SH-SY5Y (cell line): ENCODE measurements at regions not wholly inside any gene's neighbourhood (a gene's known extent, or its start where the extent isn't known, plus 50 kb on each side); places are given as distances from the start of the nearest gene placed in this dataset.

Experiments used
- GATA2 ChIP-seq: IDR thresholded peaks from 2 replicates; pipeline ENCODE4 v1.6.1; 2011; ENCODE audit warnings: mild to moderate bottlenecking, low read depth, low read length
- GATA3 ChIP-seq: IDR thresholded peaks from 2 replicates; pipeline ENCODE4 v1.6.1; 2011; ENCODE audit warnings: low read depth, mild to moderate bottlenecking, low read length, moderate library complexity

DNA sequence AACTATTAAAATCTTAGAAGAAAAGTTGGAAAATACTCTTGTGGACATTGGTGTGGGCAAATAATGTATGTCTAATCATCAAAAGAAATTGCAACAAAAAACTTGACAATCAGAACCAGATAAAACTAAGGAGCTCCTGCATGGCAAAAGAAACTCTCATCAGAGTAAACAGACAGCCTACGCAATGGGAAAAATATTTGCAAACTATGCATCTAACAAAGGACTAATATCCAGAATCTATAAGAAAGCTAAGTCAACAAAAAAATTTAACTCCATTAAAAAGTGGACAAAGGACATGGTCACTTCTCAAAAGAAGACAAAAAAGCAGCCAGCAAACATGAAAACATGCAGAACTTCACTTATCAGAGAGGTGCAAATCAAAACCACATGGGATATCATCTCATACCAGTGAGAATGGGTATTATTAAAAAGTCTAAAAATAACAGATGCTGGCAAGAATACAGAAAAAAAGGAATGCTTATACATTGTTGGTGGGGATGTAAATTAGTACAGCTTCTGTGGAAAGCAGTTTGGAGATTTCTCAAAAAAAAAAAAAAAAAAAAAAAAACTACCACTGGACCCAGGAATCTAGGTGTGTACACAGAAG lies 99.7 kb upstream of the TOP3B start:
- TF ChIP-seq GATA2 (no peak), GATA3 (no peak)
